Tibial nerve (tissue), 3 donors: ENCODE measurements at regions not wholly inside any gene's neighbourhood (a gene's known extent, or its start where the extent isn't known, plus 50 kb on each side); places are given as distances from the start of the nearest gene placed in this dataset.

ENCODE experiments used
- POLR2A ChIP-seq, 2 donors: fragments of 450-650 bp; IDR thresholded peaks; one replicate each; pipeline ENCODE4 v1.6.1; 2017; ENCODE audit warnings: antibody characterized with exemption in 2 of 2, mild to moderate bottlenecking in 2 of 2, moderate library complexity in 2 of 2
- TF ChIP-seq, protein P1 (sequence below), 5 experiments: fragments of 200-600 bp in 3 of 5; fragments of 450-650 bp in 2 of 5; sonication (generic) in 3 of 5; IDR thresholded peaks; one replicate each; pipeline ENCODE4 v1.5.1; 2016 to 2019; ENCODE audit warnings: antibody characterized with exemption in 5 of 5, mild to moderate bottlenecking in 3 of 5, moderate library complexity in 2 of 5

DNA sequence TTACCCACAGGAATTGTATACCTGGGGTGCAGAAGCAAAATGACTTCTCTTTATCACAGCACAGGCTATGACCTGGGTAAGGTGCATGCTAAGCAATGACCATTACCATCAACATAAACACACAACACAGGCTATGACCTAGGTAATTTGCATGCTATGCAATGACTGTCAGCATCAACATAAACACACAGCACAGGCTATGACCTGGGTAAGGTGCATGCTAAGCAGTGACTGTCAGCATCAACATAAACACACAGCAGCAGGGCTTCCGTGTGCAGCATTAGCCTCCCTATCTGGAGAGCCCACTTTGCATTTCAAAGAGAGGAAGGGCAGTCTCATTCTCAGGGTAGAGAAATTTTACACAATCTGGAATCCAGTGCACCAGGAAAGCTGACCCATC, 583.0 kb downstream of the TMEM121 start:
- no peak for TF ChIP-seq POLR2A (IDR thresholded peaks at IDR 0.05)
- TF ChIP-seq, protein P1, sequence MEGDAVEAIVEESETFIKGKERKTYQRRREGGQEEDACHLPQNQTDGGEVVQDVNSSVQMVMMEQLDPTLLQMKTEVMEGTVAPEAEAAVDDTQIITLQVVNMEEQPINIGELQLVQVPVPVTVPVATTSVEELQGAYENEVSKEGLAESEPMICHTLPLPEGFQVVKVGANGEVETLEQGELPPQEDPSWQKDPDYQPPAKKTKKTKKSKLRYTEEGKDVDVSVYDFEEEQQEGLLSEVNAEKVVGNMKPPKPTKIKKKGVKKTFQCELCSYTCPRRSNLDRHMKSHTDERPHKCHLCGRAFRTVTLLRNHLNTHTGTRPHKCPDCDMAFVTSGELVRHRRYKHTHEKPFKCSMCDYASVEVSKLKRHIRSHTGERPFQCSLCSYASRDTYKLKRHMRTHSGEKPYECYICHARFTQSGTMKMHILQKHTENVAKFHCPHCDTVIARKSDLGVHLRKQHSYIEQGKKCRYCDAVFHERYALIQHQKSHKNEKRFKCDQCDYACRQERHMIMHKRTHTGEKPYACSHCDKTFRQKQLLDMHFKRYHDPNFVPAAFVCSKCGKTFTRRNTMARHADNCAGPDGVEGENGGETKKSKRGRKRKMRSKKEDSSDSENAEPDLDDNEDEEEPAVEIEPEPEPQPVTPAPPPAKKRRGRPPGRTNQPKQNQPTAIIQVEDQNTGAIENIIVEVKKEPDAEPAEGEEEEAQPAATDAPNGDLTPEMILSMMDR (IDR thresholded peaks at IDR 0.05): no peak
